WTC11 (cell line): ENCODE measurements at regions not wholly inside any gene's neighbourhood (a gene's known extent, or its start where the extent isn't known, plus 50 kb on each side); places are given as distances from the start of the nearest gene placed in this dataset.

ENCODE experiments used
- ATAC-seq: fragments of 200-7000 bp; cut with Tn5 transposase; 2 replicates; pipeline ENCODE4 v1.10.0; 2021; ENCODE audit warnings: mild to moderate bottlenecking, moderate library complexity
- CTCF ChIA-PET: fragments of 300-600 bp; sonication (Branson Sonifier 250); formaldehyde crosslinking; loops from one replicate; lab custom pipeline; 2021; ENCODE audit warnings: antibody characterized with exemption; lab: Charles Lee
- POLR2A ChIA-PET: fragments of 350-600 bp; sonication (Branson Sonifier 250); formaldehyde crosslinking; loops from one replicate; lab custom pipeline; 2021; ENCODE audit warnings: antibody characterized with exemption; lab: Charles Lee
- DNase-seq: peaks from one replicate; pipeline ENCODE4 v3.0.0; 2021; ENCODE audit warnings: low spot score
- H3K27ac Mint-ChIP-seq: 2 replicates; pipeline ENCODE4 v1.8.0; 2021; ENCODE audit warnings: mixed read lengths
- H3K27me3 Mint-ChIP-seq: 2 replicates; pipeline ENCODE4 v1.8.0; 2021; ENCODE audit warnings: low read depth, mild to moderate bottlenecking, moderate library complexity, mixed read lengths
- H3K36me3 Mint-ChIP-seq: 2 replicates; pipeline ENCODE4 v1.8.0; 2021; ENCODE audit warnings: mixed read lengths
- H3K4me1 Mint-ChIP-seq: 2 replicates; pipeline ENCODE4 v1.8.0; 2022; ENCODE audit warnings: mixed read lengths
- H3K4me3 Mint-ChIP-seq: 2 replicates; pipeline ENCODE4 v1.8.0; 2021; ENCODE audit warnings: mild to moderate bottlenecking, moderate library complexity, mixed read lengths
- H3K9me3 Mint-ChIP-seq: 2 replicates; pipeline ENCODE4 v1.8.0; 2021; ENCODE audit warnings: mixed read lengths
- AFF4 ChIP-seq: sonication (generic); formaldehyde crosslinking; IDR thresholded peaks from 2 replicates; pipeline ENCODE4 v1.8.1; 2023; ENCODE audit warnings: mild to moderate bottlenecking, missing genetic modification reagents, borderline replicate concordance
- AR ChIP-seq: fragments of 250-450 bp; sonication (Bioruptor Pico); IDR thresholded peaks from 2 replicates; pipeline ENCODE4 v1.9.0; 2021; ENCODE audit warnings: mild to moderate bottlenecking
- ATF1 ChIP-seq: sonication (generic); formaldehyde crosslinking; IDR thresholded peaks from 2 replicates; pipeline ENCODE4 v1.8.1; 2023; ENCODE audit warnings: mild to moderate bottlenecking, moderate library complexity, missing genetic modification reagents
- CBFB ChIP-seq: sonication (generic); formaldehyde crosslinking; IDR thresholded peaks from 2 replicates; pipeline ENCODE4 v1.8.1; 2022; ENCODE audit warnings: mild to moderate bottlenecking, low read depth, missing genetic modification reagents
- GABPB1 ChIP-seq: sonication (generic); formaldehyde crosslinking; IDR thresholded peaks from 2 replicates; pipeline ENCODE4 v1.8.1; 2023; ENCODE audit warnings: mild to moderate bottlenecking, missing genetic modification reagents
- KAT7 ChIP-seq: sonication (generic); formaldehyde crosslinking; IDR thresholded peaks from 2 replicates; pipeline ENCODE4 v1.8.1; 2023; ENCODE audit warnings: missing genetic modification reagents, mild to moderate bottlenecking, borderline replicate concordance
- NFE2L1 ChIP-seq: sonication (generic); formaldehyde crosslinking; IDR thresholded peaks from 2 replicates; pipeline ENCODE4 v1.8.1; 2023; ENCODE audit warnings: missing genetic modification reagents
- NR1H2 ChIP-seq: sonication (generic); formaldehyde crosslinking; IDR thresholded peaks from 2 replicates; pipeline ENCODE4 v1.9.0; 2021; ENCODE audit warnings: mild to moderate bottlenecking, moderate library complexity, missing genetic modification reagents
- NR2C2 ChIP-seq: sonication (generic); formaldehyde crosslinking; IDR thresholded peaks from 2 replicates; pipeline ENCODE4 v1.8.0; 2022; ENCODE audit warnings: mild to moderate bottlenecking, missing genetic modification reagents
- OVOL2 ChIP-seq: fragments of 250-450 bp; sonication (Bioruptor Pico); IDR thresholded peaks from 2 replicates; pipeline ENCODE4 v1.9.0; 2021; ENCODE audit warnings: mild to moderate bottlenecking, borderline replicate concordance
- RELA ChIP-seq: sonication (generic); formaldehyde crosslinking; IDR thresholded peaks from 2 replicates; pipeline ENCODE4 v1.8.1; 2022; ENCODE audit warnings: missing genetic modification reagents, mild to moderate bottlenecking, borderline replicate concordance
- SP1 ChIP-seq: sonication (generic); formaldehyde crosslinking; conservative IDR thresholded peaks from 2 replicates; pipeline ENCODE4 v1.8.1; 2022; ENCODE audit warnings: missing genetic modification reagents
- TEAD1 ChIP-seq: sonication (generic); formaldehyde crosslinking; IDR thresholded peaks from 2 replicates; pipeline ENCODE4 v1.8.0; 2022; ENCODE audit warnings: mild to moderate bottlenecking, missing genetic modification reagents
- TP53 ChIP-seq: sonication (generic); formaldehyde crosslinking; IDR thresholded peaks from 2 replicates; pipeline ENCODE4 v1.8.1; 2023; ENCODE audit warnings: mild to moderate bottlenecking, missing genetic modification reagents
- ZMAT4 ChIP-seq: fragments of 250-450 bp; sonication (Bioruptor Pico); IDR thresholded peaks from 2 replicates; pipeline ENCODE4 v1.9.0; 2021; ENCODE audit warnings: mild to moderate bottlenecking
- ZNF396 ChIP-seq: fragments of 250-450 bp; sonication (Bioruptor Pico); IDR thresholded peaks from 2 replicates; pipeline ENCODE4 v1.8.0; 2021; ENCODE audit warnings: mild to moderate bottlenecking, moderate library complexity, borderline replicate concordance
- TF ChIP-seq, protein P1 (sequence below): sonication (generic); formaldehyde crosslinking; IDR thresholded peaks from 2 replicates; pipeline ENCODE4 v1.8.1; 2022; ENCODE audit warnings: mild to moderate bottlenecking, moderate library complexity, missing genetic modification reagents
- TF ChIP-seq, protein P2 (sequence below): sonication (generic); formaldehyde crosslinking; conservative IDR thresholded peaks from 2 replicates; pipeline ENCODE4 v1.8.1; 2022; ENCODE audit warnings: mild to moderate bottlenecking, missing genetic modification reagents
- TF ChIP-seq, protein P3 (sequence below): sonication (generic); formaldehyde crosslinking; IDR thresholded peaks from 2 replicates; pipeline ENCODE4 v1.8.0; 2022; ENCODE audit warnings: mild to moderate bottlenecking, missing genetic modification reagents
- TF ChIP-seq, protein P4 (sequence below): sonication (generic); formaldehyde crosslinking; IDR thresholded peaks from 2 replicates; pipeline ENCODE4 v1.8.1; 2022; ENCODE audit warnings: low read depth, missing genetic modification reagents, borderline replicate concordance
- TF ChIP-seq, protein P5 (sequence below): fragments of 250-450 bp; sonication (Bioruptor Pico); IDR thresholded peaks from 2 replicates; pipeline ENCODE4 v2.1.2; 2022; ENCODE audit warnings: mild to moderate bottlenecking, moderate library complexity

DNA sequence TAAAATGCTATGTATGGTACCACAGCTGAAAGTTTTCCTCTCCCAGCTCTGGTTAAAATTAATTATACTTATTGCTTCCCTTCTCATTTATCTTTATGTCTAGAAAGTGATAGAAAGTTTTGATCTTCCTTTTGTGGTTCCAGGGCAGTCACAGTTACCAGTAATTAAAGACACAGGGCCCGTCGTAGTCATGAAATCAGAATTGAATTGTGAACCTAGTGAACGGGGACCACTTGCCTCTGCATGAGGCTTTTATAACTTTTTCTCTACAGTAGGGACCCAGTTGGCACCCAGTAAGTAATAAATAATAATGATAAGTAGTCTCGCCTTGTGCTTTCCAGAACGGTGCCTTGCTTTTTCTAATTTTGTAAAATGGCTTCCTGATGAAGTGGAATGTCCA, 231.7 kb upstream of the SATB1 start (continued):
- TF ChIP-seq GABPB1 (CRISPR knock-in tag), result no peak
- no peak for TF ChIP-seq OVOL2 (CRISPR knock-in tag)
- TF ChIP-seq, protein P1, sequence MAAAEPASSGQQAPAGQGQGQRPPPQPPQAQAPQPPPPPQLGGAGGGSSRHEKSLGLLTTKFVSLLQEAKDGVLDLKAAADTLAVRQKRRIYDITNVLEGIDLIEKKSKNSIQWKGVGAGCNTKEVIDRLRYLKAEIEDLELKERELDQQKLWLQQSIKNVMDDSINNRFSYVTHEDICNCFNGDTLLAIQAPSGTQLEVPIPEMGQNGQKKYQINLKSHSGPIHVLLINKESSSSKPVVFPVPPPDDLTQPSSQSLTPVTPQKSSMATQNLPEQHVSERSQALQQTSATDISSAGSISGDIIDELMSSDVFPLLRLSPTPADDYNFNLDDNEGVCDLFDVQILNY (CRISPR knock-in tag), result no peak
- no peak for TF ChIP-seq RELA (CRISPR knock-in tag)
- TF ChIP-seq TEAD1 (CRISPR knock-in tag), result no peak
- no peak for TF ChIP-seq ATF1 (CRISPR knock-in tag)
- TF ChIP-seq AFF4 (CRISPR knock-in tag), result no peak
- TF ChIP-seq, protein P2, sequence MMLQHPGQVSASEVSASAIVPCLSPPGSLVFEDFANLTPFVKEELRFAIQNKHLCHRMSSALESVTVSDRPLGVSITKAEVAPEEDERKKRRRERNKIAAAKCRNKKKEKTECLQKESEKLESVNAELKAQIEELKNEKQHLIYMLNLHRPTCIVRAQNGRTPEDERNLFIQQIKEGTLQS (CRISPR knock-in tag), result no peak
- TF ChIP-seq NFE2L1 (CRISPR knock-in tag), result no peak

GRCh38 chr3:18656410-18656809, 231.3 kb upstream of the SATB1 start:
- ATAC-seq, result no peak
- H3K27ac Mint-ChIP-seq, result no peak overlapping the region
- TF ChIP-seq TP53 (CRISPR knock-in tag) (no peak), NR1H2 (no peak), AFF4 (CRISPR knock-in tag) (no peak), AR (CRISPR knock-in tag) (no peak), NR2C2 (CRISPR knock-in tag) (no peak), ZMAT4 (CRISPR knock-in tag) (no peak), KAT7 (CRISPR knock-in tag) (no peak), CBFB (CRISPR knock-in tag) (no peak), SP1 (CRISPR knock-in tag) (no peak), OVOL2 (CRISPR knock-in tag) (no peak), ZNF396 (CRISPR knock-in tag) (no peak)
- TF ChIP-seq, protein P3, sequence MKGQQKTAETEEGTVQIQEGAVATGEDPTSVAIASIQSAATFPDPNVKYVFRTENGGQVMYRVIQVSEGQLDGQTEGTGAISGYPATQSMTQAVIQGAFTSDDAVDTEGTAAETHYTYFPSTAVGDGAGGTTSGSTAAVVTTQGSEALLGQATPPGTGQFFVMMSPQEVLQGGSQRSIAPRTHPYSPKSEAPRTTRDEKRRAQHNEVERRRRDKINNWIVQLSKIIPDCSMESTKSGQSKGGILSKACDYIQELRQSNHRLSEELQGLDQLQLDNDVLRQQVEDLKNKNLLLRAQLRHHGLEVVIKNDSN (CRISPR knock-in tag), result no peak
- TF ChIP-seq, protein P4, sequence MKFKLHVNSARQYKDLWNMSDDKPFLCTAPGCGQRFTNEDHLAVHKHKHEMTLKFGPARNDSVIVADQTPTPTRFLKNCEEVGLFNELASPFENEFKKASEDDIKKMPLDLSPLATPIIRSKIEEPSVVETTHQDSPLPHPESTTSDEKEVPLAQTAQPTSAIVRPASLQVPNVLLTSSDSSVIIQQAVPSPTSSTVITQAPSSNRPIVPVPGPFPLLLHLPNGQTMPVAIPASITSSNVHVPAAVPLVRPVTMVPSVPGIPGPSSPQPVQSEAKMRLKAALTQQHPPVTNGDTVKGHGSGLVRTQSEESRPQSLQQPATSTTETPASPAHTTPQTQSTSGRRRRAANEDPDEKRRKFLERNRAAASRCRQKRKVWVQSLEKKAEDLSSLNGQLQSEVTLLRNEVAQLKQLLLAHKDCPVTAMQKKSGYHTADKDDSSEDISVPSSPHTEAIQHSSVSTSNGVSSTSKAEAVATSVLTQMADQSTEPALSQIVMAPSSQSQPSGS (CRISPR knock-in tag), result no peak
- TF ChIP-seq, protein P5, sequence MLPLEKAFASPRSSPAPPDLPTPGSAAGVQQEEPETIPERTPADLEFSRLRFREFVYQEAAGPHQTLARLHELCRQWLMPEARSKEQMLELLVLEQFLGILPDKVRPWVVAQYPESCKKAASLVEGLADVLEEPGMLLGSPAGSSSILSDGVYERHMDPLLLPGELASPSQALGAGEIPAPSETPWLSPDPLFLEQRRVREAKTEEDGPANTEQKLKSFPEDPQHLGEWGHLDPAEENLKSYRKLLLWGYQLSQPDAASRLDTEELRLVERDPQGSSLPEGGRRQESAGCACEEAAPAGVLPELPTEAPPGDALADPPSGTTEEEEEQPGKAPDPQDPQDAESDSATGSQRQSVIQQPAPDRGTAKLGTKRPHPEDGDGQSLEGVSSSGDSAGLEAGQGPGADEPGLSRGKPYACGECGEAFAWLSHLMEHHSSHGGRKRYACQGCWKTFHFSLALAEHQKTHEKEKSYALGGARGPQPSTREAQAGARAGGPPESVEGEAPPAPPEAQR (CRISPR knock-in tag), result no peak

More at GRCh38 chr3:18656410-18656809, 231.3 kb upstream of the SATB1 start:
- H3K9me3 Mint-ChIP-seq, result peaks cover 6% of the 10 kb centered on the region
- H3K27me3 Mint-ChIP-seq, result no peaks in the 10 kb centered on the region
- DNase-seq, result no peak
- H3K4me1 Mint-ChIP-seq, result peaks cover 4% of the 10 kb centered on the region; the same call in 1 of the 2 replicates
- CTCF ChIA-PET, result no interaction called here
- POLR2A ChIA-PET, result no interaction called here
- no peak overlapping the region for H3K4me3 Mint-ChIP-seq
- H3K36me3 Mint-ChIP-seq, result no peaks in the 10 kb centered on the region
